ENCODE measurements at regions not wholly inside any gene's neighbourhood (a gene's known extent, or its start where the extent isn't known, plus 50 kb on each side); places are given as distances from the start of the nearest gene placed in this dataset.
A peak's percentile ranks its signal among the peaks of the same experiment; 100 is the strongest.

DNA sequence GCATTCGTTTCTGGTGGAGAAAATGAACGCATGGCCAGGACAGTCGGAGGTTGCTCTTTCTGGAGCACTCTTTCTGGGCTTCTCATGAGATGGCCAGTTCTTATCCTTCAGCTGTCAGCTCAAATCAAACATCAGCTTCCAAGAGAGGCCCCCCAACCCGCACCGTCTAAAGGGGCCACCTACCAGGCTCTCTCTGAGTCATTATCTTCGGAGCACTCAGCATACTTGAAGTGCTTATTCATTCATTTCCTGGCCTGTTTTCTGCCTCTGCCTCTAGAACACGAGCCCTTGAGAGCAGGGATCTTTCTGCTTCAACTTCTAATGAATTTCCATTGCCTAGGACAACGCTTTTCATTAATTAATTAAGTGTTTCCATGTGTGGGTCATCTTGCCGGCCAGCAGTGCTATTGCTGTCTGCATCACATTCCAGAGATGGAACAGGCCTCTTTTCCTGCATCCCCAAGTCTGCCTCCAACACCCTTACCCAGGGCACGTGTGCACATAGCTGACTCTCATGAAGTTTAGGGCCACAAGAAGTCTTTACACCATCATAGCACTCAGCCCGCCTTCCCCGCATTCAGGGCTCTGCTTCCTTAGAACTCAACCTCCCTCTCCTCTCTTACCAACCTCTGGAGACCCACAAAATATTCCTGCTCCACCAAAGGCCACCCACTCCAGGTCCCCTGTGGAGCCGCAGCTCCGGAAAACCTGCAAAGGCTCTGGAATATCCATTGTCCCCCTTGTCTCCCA, 52.1 kb upstream of the LAPTM5 start:
- H3K27ac ChIP-seq (ENCODE audit: low read length) = no peak overlapping the region
- peaks cover 19% of the 10 kb centered on the region for H3K4me1 ChIP-seq (ENCODE audit: control insufficient read depth, insufficient read depth, low read length)
- H3K4me3 ChIP-seq (ENCODE audit: low read length) = no peak overlapping the region
- no peaks in the 10 kb centered on the region for H3K36me3 ChIP-seq (ENCODE audit: control insufficient read depth, insufficient read depth, low read length)
- WGBS (ENCODE audit: insufficient coverage) = 23% methylated on average over 10 of the region's 14 CpGs
- H3K9me3 ChIP-seq (replicated peaks; ENCODE audit: control insufficient read depth, low read depth, low read length) = no peaks in the 10 kb centered on the region
- peak; percentile 43 for DNase-seq
- H3K27me3 ChIP-seq (ENCODE audit: control insufficient read depth, insufficient read depth, low read length) = peaks cover 25% of the 10 kb centered on the region

DNA sequence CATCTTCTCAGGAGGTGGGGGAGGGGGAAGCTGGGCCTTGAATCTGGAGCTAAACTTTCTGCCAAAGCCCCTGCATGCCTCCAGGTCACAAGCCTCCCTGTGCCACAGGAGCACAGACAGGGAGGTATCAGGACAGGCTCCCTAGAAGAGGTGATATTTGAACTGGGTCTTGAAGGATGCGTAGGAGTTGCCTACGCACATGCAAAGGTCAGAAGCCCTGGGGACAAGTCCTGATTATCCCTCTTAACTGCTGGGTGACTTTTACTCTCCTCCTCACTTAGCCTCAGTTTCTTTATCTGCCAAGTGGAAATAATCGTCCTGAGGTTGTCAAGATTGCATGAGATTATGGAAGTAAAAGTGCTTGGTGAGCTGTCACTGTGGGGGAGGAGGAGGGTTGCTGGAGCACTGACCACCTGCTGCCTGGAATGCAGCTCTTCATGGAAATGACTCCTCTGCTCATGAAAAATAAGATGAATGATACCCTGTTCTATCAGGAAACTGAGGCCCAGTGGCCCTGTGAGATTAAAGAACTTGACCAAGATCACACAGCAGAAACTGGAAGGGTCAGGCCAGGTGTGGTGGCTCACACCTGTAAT, 50.6 kb upstream of the LAPTM5 start:
- Histone ChIP-seq H3K9me3 (replicated peaks; ENCODE audit: control insufficient read depth, low read depth, low read length) (no peaks in the 10 kb centered on the region), H3K4me3 (ENCODE audit: low read length) (no peak overlapping the region), H3K27ac (ENCODE audit: low read length) (no peak overlapping the region), H3K27me3 (ENCODE audit: control insufficient read depth, insufficient read depth, low read length) (peaks cover 19% of the 10 kb centered on the region), H3K4me1 (ENCODE audit: control insufficient read depth, insufficient read depth, low read length) (peaks cover 19% of the 10 kb centered on the region), H3K36me3 (ENCODE audit: control insufficient read depth, insufficient read depth, low read length) (no peaks in the 10 kb centered on the region)
- 70% methylated on average over 2 of the region's 3 CpGs for WGBS (ENCODE audit: insufficient coverage)
- no peak for DNase-seq

DNA sequence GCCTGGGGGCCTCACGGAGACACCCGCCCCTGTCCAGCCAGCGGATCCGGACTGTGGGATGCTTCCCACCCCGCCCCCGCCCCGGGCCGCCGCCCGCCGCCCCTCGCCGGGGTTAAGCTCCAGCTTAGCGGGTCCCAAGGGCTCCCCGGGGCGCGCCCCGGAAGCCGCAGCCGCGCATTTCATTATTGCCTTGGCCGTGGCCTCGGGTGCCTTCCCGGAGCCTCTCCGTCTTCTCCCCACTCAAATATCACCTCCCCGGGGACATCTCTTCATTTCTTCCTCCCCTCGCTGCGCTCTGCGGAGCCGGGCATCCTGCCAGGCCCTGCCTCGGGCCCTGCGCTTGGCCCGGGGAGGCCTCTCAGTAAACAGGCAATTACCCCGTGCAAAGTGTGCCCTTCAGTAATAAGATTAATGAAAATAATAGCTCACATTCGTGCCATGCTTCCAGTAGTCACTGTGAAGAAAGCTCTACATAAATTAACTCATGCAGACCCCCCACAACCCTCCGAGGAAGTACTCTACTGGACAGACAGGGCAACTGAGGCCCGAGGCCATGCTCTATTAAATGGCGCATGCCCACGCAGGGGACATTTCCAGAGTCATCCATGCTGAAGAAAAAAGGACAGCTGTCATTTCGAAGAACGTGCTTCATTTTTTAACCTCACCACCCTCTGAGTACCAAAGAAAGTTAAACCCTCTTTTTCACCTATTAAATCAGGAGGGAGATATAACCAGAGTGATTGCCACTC, 49.9 kb upstream of the LAPTM5 start:
- 12% methylated on average over 18 of the region's 41 CpGs for whole genome bisulfite sequencing (ENCODE audit: insufficient coverage)
- Histone ChIP-seq H3K9me3 (replicated peaks; ENCODE audit: control insufficient read depth, low read depth, low read length) (no peaks in the 10 kb centered on the region), H3K4me3 (ENCODE audit: low read length) (no peak overlapping the region), H3K27ac (ENCODE audit: low read length) (no peak overlapping the region), H3K27me3 (ENCODE audit: control insufficient read depth, insufficient read depth, low read length) (peaks cover 19% of the 10 kb centered on the region), H3K36me3 (ENCODE audit: control insufficient read depth, insufficient read depth, low read length) (no peaks in the 10 kb centered on the region), H3K4me1 (ENCODE audit: control insufficient read depth, insufficient read depth, low read length) (peaks cover 19% of the 10 kb centered on the region)
- peak; percentile 72 for DNase-seq

Measured in muscle of leg (tissue), 3 donors.